Cerebellar cortex (tissue), 1 donor: ENCODE measurements at regions not wholly inside any gene's neighbourhood (a gene's known extent, or its start where the extent isn't known, plus 50 kb on each side); places are given as distances from the start of the nearest gene placed in this dataset.

Experiments used
- DNase-seq: peaks from one replicate; pipeline ENCODE4 v3.0.0-alpha.2; 2015; ENCODE audit warnings: low spot score

DNA sequence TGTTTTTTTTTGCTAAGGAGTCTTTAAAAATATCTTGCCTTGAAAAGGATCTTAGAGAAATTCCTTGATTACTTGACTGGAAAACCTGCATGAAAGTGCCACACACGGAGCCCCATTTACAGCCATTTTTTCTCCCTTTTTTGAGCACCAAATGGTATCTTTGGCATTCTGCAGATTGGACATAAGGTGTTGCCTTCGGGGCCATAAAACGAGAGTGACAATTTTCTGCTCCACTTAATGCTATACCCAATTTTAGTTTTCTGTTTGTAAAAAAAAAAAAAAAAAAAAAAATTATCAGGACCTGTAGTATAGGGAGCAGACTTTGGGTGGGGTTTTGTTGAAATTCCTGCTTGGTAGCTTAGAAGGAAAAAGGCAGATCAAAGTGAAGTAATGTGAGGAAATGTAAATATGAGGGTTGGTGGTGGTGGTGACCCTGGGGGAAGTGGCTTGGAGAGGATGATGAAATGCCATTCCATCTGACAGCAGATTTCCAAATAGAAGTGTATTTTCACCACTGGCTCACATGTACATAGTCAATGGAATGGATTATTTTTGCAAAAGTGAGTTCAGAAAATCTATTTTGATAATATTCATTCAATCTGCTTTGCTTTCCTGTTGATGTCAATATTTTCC lies 212.1 kb upstream of the SOX4 start:
- DNase-seq = peak; percentile 93

DNA sequence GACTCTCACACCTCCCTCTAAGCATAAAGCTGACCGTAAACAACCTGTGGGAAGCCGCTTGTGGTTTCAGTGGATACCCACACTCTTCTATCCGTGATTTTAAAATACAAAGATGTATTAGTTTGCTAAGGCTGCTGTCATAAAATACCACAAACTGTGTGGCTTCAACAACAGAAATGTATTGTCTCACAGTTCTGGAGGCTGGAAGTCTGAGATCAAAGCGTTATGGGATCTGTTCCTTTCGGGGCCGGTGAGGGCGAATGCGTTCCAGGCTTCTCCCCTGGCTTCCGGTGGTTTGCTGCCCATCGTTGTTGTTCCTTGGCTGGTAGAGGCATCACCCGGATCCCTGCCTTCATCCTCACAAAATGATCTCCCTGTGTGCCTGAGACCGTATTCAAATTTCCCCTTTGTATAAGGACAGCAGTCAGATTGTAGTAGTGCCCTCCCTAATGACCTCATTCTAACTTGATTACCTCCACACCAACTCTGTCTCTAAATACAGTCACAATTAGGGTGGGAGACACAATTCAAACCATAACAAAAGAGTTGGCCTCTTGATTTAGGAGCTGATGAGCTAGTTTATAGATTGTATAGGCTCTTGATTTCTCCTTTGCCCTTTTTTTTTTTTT lies 210.6 kb upstream of the SOX4 start:
- DNase-seq = peak; percentile 32

DNA sequence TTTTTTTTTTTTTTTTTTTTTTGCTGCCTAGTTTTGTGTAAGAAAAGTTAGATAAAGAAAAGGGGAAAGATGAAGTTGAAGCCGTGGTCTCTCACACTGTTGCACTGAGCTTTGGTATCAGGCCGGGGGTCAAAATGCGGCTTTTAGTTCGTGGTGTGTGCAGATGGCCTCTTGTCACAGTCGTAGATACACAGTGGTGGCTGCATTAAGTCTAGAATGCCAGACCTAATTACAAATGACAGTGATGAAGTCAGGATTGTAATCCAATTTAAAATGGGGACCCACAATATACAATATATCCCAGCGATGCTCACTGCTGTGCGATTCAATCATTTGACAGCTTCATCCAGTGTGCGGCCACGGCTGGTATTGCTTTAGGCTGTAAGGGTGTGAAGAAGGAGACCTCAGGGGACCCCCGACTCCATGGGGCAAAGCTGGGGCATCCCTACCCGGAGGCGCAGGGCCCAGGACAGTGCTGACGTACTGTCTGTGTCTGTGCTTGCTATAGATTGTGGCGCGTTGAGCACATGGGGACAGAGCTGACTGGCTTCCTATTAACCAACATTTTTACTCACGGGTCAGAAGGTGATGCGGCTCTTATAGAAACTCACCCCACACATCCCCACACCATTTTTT lies 210.0 kb upstream of the SOX4 start:
- no peak for DNase-seq

DNA sequence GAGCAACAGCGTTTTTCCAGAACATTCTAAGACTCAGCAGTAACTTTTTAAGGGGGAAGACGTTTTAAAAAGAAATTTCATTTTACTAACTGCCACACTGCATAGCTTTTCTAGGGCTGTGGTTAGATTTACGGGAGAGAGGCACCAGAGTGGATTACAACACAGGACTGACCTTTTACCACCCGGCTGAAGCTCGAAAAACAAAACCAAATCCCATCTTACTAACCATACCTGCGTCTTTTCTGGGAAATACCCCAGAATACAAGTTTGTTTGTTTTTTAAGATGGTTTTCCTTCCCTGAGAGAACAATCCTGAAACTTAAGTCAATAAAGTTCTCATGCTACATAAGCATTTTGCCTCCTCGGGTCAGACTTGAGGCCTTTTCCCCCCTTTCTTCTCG lies 209.3 kb upstream of the SOX4 start:
- no peak for DNase-seq

DNA sequence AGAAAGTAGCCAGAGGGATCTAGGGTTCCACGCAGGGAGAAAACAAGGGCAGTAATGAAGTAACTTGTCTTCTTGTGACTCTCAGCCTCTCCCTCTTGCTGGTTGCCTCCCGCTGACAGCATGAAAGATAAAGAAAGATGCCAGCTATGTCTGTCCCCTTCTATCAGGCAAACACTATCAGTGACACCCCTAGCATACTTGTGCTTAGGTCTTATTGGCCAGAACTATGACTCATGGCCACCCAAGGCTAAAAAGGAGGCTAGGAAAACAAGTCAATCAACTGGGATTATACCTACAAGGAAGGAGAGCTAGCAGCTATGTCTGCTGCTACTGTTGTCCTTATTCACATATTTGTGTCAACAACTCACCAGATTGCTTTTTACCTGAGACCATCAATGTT lies 206.8 kb upstream of the SOX4 start:
- no peak for DNase-seq

DNA sequence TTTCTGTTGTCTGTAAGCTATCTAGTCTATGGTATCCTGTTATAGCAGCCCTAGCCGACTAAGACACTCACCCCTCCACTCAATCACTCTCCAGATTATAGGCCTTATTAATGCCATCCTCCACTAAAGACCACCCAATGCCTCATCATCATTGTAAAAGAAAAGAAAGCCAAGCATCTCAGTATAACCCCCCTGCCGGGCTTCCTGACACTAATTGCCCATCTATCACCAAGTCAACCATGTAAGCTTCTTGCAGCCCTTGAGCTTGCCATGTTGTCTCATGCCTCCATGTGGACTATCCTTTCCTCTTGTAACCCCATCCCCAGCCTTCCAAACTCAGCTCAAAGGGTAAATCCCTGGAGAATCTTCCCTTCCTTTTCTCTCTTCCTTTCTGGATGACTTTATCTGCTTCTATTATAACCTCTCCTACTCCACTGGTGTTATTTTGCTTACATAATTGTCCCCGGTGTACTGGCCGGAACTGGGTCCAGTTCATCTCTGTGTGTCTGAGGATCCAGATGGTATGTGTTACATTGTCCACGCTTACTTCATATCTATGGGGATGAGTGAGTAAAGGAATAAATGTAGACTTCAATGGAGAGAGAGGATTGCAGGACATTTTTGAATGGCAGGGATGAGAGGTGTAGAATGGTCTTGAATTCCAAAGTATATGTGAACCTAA lies 202.9 kb upstream of the SOX4 start:
- no peak for DNase-seq

DNA sequence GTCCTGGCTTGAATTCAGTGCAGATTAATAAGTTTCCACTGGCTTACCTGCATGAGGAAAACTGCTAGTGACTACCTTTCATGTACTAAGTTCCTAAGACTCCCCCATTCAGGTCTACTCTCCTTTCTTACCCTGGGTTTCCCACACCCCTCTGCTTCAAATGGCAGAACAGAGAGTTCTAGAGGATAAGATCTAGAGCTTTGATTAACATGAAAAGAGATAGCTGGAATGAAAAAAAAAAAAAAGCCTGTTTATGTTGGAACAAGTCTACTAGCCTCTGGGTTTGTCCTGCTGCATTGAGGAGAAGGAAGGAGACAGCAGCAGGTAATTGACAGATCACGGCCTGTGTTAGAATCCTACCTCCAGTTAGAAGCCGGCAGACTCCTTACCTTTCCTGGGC lies 201.4 kb upstream of the SOX4 start:
- DNase-seq = no peak

DNA sequence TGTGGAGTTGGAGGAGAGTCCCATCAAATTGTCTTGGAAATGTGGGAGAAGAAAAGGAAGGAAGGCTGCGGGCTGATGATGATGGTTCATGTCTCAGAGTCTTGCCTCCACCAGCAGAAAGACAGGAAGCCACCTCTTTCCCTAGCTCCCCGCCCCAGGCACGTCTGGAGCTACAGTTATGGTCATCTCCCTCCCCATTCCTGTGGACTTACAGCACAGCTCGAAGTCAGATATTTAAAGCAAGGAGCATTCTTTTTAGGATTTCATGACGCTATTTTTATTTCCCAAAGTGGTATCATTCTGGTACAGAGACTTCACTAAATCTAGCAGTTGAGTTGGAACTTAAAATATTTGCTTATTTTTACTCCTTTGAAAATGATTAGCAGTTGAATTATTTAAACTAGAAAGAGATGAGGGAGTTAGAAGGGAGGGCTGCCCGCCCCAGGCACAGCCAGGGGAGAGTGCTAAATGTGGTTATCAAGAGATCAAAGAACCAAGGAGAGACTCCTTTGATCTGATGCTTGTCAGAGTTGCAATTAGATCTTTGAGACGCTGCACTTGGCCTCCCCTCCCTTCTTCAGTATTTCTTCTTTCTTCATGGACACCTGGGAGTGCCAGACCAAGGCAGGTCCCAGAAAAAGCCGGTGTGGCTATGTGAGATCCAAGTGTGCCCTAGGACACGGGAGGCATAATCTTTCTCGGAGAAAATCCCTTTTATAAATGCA lies 199.9 kb upstream of the SOX4 start:
- no peak for DNase-seq

DNA sequence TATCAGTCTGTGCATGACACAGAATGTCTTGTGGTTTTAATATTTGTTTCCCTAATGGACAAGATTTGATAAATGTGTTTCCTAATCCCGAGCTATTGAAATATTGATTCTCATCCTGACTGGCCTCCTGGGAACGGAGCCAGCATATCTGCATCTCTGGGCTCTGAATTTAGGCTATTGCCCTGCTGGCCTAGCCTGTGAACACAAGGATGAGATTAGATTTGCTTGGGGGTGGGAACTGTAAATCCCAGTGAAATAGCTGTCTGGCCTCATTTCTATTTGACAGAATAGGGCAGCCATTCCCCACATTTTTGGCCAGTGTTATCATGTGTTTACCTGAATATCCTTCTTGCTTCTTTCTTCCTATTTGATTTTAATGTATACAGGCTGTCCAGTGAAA lies 198.4 kb upstream of the SOX4 start:
- no peak for DNase-seq

DNA sequence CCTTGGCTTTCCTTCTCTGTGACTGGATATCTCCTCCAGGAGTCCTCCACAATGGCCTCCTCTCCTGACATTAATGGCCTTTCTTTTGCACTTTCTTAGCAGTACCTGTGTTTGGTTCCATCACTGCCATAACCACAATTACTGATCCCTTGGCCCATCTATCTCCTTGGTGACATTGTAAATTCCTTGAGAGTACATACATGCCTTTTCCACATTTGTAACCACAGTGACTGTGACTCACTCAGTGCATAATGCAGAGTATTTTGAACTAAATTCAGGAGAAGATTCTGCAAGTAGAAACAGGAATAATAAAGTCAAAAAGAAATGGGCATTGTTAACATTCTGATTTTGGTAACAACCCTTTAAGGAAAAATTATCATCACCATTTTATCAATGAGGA lies 197.2 kb upstream of the SOX4 start:
- no peak for DNase-seq

DNA sequence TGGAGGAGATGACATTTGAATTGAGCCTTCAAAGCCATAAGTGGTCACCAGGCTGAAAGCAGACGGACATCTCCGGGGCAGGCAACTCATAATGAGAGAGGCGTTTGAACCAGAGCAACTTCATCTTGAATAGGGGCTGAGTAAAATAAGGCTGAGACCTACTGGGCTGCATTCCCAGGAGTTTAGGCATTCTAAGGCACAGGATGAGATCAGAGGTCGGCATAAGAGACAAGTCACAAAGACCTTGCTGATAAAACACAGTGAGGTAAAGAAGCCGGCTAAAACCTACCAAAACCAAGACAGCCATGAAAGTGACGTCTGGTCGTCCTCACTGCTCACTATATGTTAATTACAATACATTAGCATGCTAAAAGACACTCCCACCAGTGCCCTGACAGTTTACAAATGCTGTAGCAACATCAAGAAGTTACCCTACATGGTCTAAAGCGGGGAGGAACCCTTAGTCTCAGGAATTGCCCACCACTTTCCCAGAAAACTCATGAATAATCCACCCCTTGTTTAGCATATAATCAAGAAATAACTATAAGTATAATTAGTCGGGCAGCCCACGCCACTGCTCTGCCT lies 194.7 kb upstream of the SOX4 start:
- DNase-seq = no peak

DNA sequence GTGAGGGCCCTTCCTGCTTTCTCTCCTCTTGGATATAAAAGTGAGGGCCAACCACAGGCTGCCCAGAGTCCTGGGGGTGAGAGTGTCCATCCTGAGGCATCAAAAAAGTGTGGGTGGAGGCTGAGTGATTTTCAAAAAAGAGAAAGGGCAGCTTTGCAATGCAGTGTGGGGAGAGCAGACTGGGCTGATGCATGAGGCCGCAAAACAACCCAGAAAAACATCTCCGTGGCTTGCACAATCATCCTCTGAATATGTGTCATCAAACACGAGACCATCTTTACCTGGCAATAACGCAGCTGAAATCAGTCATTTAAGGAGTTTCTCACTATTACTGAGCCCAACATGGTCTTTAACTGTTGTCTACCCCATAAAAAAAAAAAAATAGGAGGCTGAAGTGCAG lies 191.2 kb upstream of the SOX4 start:
- no peak for DNase-seq

DNA sequence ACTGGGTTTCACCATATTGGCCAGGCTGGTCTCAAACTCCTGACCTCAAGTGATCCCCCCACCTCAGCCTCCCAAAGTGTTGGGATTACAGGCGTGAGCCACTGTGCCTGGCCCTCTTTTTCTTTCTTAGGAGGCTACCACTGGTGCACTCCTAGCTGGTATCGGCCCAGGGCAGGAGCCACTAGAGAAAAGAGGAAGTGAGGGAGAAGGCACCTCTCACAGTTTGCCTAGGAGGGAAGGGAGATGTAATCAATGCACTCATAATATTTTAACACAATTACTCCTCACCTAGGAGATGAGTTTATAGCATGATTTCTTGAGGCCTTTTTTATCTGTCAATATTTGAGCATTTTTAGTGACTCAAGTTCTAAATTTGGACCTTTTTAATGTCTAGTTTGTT lies 189.0 kb upstream of the SOX4 start:
- no peak for DNase-seq

DNA sequence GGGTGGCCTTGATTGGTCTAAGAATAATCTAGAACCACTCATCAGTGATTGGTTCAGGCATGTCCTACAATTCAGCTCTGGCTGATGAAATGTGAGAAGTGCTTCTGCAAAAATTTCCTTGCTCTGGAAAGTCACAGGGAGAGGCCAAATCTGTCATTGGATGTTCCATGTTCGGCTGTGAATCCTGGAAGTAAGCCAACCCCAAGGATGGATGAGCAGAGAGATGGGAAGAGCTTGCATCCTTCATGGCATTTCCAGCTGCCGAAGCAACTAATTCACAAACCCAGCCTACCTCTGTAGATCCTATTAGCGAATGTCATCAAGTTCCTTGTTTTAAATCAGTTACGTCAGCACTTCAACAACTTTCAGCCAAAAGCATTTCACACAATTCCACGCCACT lies 187.2 kb upstream of the SOX4 start:
- peak; percentile 7 for DNase-seq

DNA sequence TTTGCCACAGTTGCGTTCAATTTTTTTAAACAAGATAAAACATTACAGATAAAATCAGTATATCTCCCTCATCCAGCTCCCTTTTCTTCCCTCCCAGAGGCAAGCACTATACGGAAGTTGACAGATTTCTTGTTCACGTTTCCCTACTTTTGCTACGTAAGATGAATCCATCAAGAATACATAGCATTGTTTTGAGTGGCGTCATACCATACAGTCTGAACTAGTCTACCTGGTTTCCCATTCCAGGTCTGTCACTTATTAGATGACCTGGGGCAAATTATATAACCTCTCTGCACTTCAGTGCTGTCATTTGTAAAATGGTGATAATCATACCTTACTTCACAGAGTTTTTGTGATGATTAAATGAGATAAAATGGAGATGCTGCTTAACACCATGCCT lies 184.3 kb upstream of the SOX4 start:
- no peak for DNase-seq

DNA sequence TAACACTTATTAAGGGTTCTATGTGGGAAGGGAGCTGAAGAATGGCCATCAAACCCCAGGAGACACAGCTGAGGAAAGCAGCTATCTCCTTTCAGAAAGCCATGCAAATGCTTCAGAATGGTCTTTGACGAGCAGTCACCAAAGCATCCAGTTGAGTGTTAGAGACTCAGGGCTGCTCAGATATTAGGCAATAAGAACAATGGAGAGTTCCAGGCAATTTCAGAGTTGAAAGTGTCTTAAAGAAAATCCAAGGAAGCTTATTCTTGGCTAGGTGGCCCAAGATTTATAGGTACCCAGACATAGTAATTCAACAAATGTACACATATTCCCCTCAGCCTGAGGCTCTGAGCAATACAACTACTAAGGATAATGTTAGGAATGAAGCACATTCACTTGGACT lies 180.1 kb upstream of the SOX4 start:
- no peak for DNase-seq

DNA sequence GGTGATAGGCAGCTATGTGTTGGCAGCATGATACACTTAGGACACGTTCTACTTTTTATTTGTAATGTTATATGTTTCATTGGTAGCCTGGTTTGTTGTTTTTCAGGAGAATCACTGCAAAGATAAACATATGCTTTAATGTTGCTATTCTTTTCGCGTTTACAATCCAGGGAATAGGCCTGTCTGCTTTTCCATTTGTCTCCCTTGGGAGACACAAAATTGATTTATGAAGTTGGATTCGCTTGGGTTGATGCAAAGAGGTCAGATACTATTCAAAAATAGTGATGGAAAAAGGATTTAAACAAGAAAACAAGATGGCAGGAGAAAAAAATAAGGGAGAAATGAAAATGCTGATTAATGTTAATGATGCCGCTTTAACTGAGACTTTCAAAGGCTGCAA lies 179.5 kb upstream of the SOX4 start:
- DNase-seq = no peak

DNA sequence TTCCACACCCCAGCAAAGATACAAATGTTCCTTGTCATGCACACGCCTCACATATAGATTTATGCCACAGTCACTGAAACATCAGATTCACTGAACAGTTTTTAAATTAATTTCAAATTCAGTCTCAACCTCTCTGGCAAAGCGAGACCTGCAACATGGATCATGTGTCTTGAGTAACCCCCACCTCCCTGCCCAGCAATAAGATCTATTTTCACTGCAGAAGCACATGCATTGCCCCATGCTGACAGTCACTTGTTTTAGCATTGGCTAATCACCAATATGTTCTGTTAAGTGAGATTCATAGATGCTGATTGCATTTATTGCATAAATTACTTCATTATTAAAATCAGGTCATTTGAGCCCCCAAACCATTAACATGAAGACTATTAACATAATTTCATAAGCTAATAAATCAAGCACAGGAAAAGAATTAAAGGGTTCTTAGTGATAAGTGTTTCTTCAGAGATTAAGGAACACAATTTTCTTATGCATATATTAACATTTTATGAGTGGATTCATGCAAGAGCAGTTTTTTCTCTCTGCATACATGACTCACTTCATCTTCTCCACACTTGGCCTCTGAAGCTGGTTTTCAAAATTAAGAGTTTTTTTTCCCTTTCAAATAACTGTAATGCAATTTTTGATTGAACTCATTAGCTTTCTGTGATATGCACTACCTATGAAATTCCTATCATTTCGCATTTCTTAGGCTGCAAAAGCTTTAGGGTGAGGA lies 173.2 kb upstream of the SOX4 start:
- DNase-seq = no peak

DNA sequence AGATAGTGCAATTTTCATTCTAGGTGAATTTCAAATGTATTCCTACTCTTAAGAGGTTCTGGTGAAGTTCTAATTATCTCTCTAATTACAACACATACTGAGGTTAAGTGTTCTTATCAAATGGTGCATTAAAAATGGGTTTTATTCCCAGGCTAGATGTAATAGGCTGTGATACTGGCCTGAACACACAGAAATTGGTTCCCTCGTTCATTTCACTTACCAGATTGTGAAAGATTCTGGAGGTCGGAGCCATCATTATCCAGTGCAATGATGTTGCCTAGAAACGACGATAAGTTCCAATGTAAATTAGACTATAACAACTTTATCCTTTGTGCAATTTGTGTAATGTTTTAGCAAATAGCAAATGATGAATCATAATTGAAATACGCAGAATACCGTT lies 172.6 kb upstream of the SOX4 start:
- no peak for DNase-seq

DNA sequence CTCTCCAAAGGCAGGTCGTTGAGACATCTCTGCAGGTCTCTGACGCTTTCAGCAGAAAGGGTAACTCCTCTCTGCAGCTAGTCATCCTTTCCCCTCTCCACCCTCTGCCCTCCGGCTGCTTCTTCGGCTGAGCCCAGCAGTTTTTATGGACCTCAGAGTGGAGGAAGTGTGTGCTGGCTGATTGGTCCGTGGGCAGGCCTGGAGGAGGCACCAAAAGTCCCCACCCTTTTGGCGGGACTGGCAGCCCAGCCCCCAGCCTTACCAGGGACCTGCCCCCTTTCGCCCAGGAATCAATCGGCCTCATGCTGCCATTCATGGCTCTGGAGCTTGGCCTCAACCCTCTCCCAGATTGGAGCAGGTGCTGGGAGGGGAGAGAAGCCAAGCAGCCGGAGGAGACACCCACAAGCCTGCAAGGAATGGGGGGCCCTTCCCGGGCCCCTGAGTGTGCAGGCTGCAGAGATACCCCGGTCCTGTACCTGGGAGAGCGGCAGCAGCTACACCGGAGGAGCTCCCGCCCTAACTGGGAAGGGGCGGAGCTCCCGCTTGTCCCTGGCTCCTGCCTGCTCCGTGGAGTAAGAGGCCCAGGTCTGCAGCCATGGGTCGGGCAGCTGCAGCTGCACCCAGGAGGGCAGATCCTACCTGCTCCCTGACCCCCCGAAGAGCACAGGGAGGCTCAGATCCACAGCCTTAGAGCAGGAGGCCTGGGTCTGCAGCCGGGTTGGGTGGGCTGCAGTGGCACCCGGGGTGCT lies 170.3 kb upstream of the SOX4 start:
- no peak for DNase-seq
